HG03439 (cell line): ENCODE measurements at regions not wholly inside any gene's neighbourhood (a gene's known extent, or its start where the extent isn't known, plus 50 kb on each side); places are given as distances from the start of the nearest gene placed in this dataset.
"Not testable (repeated sequence)": the region's sequence is repeated elsewhere in the genome, so short reads cannot be mapped to it uniquely, and the experiment has no call there.

Experiments used
- ATAC-seq: cut with Tn5 transposase; IDR thresholded peaks from one replicate; pipeline ENCODE4 v1.9.1; 2021; ENCODE audit warnings: mild to moderate bottlenecking, moderate library complexity; ENCODE audit not compliant: unreplicated experiment

- ATAC-seq: peak; percentile 74
These were observed 512.9 kb upstream of the ACVR2A start for GRCh38 chr2:147331790-147332419.

- ATAC-seq: no peak
These were observed 513.9 kb upstream of the ACVR2A start for GRCh38 chr2:147330925-147331324.

GRCh38 chr2:147327613-147328012, 517.2 kb upstream of the ACVR2A start:
- ATAC-seq: no peak

GRCh38 chr2:147325990-147326389, 518.8 kb upstream of the ACVR2A start:
- ATAC-seq: no peak

GRCh38 chr2:147320146-147320545, 524.7 kb upstream of the ACVR2A start:
- no peak for ATAC-seq

GRCh38 chr2:147311058-147311430, 533.8 kb upstream of the ACVR2A start:
- ATAC-seq: no peak

GRCh38 chr2:147310335-147311057, 534.3 kb upstream of the ACVR2A start:
- ATAC-seq: no peak

- peak; percentile 96 for ATAC-seq
These were observed 547.0 kb upstream of the ACVR2A start for GRCh38 chr2:147297820-147298219.

- ATAC-seq: no peak
These were observed 549.9 kb upstream of the ACVR2A start for GRCh38 chr2:147294825-147295392.

- ATAC-seq: no peak
These were observed 550.6 kb upstream of the ACVR2A start for GRCh38 chr2:147293991-147294824.

GRCh38 chr2:147288131-147288530, 556.7 kb upstream of the ACVR2A start:
- no peak for ATAC-seq

GRCh38 chr2:147275943-147276342, 568.9 kb upstream of the ACVR2A start:
- no peak for ATAC-seq

GRCh38 chr2:147273628-147274027, 571.2 kb upstream of the ACVR2A start:
- ATAC-seq: no peak

- ATAC-seq: no peak
These were observed 571.7 kb upstream of the ACVR2A start for GRCh38 chr2:147273106-147273505.

- not testable (repeated sequence) for ATAC-seq
These were observed 575.2 kb upstream of the ACVR2A start for GRCh38 chr2:147269581-147269980.

GRCh38 chr2:147260241-147260640, 584.6 kb upstream of the ACVR2A start:
- no peak for ATAC-seq

- no peak for ATAC-seq
These were observed 589.0 kb upstream of the ACVR2A start for GRCh38 chr2:147255812-147256211.

GRCh38 chr2:147250652-147251356, 594.0 kb upstream of the ACVR2A start:
- ATAC-seq: no peak

- ATAC-seq: no peak
These were observed 597.1 kb upstream of the ACVR2A start for GRCh38 chr2:147247749-147248148.

- no peak for ATAC-seq
These were observed 602.4 kb upstream of the ACVR2A start for GRCh38 chr2:147242445-147242844.

GRCh38 chr2:147236601-147237000, 608.2 kb upstream of the ACVR2A start:
- no peak for ATAC-seq
